HG02943 (cell line): ENCODE measurements at regions not wholly inside any gene's neighbourhood (a gene's known extent, or its start where the extent isn't known, plus 50 kb on each side); places are given as distances from the start of the nearest gene placed in this dataset.
"Not testable (repeated sequence)": the region's sequence is repeated elsewhere in the genome, so short reads cannot be mapped to it uniquely, and the experiment has no call there.

Experiments
- ATAC-seq: cut with Tn5 transposase; IDR thresholded peaks from one replicate; pipeline ENCODE4 v1.9.1; 2021; ENCODE audit warnings: mild to moderate bottlenecking, low read depth, moderate library complexity; ENCODE audit not compliant: unreplicated experiment

DNA sequence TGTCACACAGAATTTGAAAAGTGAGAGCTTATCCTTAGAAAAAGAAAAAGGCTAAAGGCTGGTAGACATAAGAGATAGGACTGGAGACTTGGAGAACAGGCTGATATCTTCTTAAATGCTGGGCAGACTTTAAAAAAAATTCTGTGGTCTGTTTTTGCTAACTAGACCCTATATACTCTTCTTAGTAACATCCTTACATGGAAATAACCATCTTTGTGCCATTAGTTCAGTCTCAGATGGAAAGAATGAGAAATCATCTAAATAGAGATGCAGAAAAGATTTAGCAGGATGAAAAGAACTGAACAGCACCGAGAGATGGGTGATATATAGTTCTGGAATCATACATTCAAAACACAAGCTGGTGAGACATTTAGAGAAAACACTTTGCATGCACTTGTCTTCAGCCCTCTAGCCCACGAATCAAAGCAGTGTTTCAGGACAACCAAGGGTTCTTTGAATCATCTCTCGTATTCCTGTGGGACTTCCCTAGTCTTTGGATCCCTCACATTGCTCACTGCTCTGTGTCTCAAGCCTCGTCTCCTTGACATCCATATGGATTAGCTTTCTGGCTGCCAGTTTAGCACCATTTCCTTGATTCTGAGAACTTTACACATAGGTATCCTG is 93.0 kb upstream of the LYSMD4 start:
- no peak for ATAC-seq

DNA sequence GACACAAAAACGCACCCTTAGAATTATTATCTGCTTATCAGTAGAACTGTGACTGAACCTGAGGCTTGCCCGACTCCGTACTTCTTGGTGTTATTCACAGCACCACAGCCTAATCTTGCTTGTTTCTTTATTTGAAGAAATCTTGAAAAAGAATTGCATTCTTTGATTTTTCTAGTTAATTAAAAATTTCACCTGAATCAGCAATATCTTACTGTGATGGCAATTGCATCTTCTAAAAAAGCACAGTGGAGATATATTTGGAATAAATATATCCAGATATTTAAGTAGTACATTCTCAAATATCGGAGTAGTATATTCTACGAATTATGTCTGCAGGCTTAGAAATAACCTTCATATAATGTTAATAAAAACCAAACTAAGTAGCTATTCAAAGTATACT is 90.1 kb upstream of the LYSMD4 start:
- no peak for ATAC-seq

DNA sequence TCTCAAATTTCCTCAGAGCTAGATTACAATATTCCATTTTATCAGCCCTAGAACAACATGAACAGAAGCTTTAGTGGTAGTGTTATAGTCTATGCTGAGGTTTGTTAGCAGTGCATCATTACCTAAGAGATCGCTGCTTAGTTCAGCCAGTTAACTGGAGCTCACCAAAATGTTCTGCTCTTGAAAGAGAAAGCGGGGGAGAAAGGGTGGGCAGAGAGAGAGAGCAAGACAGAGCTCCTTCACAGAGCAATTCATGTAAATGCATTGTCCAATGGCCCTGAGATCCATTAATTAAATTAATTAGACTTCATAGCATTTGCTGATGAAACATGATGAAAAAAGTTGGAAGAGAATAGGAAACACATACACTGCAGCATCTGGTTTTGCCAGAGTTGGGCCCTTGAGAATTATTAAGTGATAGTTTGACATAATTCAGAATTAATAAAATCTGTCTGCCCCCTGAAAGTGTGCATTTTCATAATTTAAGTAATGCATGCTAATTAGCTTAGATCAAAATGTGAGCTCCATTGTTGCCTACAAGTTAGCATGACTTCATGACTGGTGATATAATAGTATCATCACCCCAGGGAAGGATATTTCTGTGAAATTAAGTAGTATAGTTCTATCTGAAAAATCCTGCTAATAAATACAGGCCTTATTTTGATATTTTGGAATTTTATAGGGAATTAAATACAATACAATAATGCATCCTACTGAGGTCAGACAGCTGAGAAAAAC is 86.9 kb upstream of the LYSMD4 start:
- no peak for ATAC-seq

DNA sequence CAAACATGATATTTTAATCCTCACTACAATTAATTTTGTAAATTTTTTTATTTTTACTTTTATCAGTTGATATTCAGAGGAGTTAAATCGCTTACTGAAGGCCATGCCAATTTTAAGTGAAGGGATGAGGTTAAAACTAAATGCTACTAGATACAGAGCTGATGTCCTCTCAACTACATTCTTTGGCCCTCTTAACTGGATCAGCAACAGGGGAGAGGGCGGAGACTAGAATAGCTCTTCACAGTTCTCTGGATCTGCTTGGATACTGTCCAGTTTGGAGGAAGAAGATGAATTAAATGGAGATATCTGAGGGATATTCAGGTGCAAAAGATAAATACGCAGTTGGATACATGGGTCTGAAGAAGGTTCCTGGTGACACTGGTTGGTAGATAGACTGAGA is 85.6 kb upstream of the LYSMD4 start:
- no peak for ATAC-seq

DNA sequence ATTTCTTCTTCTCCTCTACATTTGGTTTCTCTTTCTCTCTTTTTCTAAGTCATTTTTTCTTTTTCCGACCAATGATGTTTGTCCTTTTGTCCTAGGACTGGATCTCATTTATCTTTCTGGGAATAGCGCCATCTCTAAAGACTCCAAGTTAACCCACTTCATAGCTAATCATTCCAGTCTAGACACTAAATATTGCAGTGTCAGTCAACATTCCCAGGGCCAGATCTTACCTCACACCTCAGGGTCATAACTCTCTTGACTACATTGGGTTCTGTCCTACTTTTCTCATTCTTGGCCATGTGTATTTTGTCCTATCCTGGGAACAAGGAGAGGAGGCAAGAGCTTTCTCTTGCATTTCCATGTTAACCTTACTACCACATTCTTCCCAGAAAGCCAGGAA is 83.6 kb upstream of the LYSMD4 start:
- ATAC-seq: not testable (repeated sequence)

DNA sequence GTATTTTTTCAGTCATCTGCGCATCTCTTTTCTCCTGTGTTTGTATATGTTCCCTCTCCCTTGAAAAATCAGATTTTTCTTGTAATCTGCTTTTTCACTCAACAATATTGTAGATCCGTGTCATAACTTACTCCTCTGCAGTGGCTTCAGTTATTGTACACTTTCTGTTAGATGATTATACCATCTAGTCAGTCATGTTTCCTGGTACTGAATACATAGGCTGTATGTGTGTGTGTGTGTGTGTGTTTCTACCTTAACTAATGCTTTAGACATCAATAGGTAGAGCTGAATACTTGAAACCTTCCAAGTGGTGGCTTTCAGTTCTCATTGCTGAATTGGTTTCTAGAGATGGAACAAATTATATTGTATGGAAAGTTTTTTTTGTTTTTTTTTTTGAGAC is 77.4 kb upstream of the LYSMD4 start:
- ATAC-seq: not testable (repeated sequence)

DNA sequence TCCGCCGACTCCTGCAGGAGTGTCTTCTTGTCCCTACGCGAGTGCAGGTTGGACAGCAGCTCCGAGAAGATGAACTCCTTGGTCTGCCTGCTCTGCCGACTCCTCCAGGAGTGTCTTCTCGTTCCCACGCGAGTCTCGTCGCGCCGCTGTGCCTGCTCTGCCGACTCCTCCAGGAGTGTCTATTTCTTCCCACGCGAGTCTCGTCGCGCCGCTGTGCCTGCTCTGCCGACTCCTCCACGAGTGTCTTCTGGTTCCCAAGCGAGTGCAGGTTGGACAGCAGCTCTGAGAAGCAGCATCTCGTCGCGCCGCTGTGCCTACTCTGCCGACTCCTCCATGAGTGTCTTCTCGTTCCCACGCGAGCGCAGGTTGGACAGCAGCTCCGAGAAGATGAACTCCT is 66.6 kb upstream of the LYSMD4 start:
- ATAC-seq: not testable (repeated sequence)

DNA sequence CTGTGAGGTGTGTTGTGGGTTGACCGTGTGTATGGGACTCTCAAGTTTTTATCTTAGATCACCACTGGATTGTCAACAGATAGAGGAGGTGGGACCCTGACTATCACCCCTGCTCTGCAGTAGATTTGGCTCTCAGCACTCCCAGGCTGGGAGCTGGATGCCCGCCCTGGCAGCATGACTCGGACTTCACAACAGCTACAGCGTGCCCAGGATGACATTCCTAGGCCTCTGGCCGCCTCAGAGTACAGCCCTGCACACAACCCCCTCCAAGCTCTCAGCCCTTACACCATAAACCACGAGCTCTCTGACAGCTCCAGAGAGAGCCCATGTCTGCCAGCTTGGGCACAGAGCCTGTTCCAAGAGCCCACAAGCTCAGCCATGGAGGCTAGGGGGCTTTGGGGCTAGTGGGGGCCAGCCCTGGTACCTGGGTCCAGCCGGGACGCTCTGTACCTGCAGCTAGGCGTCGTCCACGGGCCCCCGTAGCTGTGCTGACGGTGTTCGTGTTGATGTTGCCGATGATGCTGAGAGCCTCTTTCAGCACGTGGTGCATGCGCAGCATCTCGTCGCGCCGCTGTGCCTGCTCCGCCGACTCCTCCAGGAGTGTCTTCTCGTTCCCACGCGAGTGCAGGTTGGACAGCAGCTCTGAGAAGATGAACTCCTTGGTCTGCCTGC is 66.1 kb upstream of the LYSMD4 start:
- ATAC-seq: not testable (repeated sequence)

DNA sequence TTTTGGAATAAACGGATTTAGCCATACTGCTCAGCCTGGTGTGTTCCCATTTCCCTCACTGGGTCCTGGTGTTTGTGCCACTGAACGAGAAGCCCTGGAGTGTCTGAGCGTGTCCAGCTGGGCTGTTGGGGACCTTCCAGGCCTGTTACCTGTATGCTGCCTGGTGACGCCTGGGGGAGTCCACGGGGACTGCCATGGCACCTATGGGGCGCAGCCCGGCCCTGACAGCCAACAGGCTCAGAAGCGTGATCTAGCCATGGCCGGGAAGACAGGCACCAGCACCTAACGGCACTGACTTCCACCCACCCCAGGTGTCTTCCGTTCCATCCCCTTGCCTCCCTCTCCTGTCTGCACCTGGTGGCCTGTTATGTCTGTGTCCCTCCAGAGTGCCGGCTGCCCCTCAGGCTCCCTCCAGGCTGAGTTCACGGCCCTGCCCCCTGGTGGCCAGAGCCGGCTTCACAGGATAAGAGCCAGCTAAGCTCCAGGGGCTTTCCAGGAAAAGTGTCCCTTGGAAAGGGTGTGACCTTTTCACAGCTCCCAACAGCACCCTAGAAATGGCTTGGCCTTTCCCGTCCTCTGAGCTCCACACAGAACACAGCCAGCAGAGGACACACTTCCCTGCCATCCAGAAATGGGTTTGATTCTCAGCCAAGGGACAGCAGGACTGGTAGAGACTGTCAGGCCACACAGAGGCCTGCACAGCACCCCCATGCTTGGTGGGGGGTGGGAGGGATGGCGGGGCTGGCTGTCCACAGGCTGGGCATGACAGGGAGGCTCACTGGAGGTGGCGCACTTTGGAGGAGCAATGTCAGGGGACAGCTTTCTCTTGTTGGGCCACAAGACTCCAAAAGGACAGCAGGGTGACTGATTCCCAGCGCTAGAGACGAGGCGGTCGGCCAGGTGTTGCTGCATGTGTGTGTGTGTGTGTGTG is 64.0 kb upstream of the LYSMD4 start:
- ATAC-seq: not testable (repeated sequence)

DNA sequence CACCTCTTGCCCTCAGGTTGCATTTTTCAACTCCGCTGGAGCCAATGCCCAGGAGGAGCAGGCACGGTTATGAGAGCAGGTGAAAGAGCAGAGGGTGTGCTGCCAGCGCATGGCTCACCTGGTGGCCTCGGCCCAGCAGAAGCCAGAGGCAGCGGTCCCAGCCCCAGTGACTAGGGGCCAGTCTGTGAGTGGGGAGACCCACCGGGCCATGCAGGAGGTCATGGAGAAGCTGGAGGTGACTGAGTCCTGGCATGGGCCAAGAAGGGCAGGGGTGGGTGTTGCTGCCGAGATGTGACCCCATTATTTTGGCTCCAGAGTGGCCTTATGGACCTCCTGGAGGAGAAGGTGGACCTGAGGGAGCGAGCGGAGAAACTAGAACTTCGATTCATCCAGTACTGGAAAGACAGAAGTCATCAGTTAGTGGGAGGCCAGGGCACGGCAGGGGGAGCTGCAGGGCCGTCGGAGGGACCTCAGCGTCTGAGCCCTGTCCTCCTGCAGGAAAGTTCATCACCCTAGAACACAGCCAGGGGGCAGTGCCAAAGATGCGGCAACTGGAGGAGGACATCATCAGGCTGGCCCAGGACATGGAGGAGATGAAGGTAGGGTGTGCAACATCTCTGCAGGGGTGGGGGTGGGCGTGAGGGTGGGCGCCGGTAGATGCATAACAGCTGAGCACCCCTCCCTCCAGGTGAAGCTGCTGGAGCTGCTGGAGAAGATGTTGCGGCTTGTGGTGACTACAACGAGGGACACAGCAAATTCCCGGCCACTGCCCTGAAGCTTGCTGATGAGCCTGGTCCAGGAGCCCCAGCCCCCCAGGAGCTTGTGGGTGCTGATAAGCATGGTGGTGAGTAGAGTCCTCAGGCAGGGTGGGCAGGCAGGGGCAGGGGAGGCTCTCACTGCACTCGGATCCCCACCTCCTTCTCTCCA is 58.9 kb upstream of the LYSMD4 start:
- ATAC-seq: not testable (repeated sequence)

DNA sequence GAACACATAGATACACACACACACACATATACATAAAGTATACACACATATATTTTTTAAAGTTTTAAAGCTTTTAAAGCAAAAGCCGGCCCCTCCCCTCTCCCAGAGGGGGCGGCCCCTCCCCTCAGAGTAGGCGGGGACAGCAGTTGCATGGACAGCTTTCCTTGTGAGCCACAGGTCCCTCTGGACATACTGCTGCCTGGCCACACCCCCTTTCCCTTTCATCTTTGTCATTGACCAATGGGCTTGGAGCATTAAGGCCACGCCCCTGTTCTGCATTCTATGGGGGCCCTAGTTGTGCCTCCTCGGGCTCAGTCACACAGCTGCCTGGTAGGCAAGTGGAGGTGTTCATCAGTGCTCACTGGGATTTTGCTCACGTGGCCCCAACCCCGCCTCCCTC is 57.5 kb upstream of the LYSMD4 start:
- not testable (repeated sequence) for ATAC-seq

DNA sequence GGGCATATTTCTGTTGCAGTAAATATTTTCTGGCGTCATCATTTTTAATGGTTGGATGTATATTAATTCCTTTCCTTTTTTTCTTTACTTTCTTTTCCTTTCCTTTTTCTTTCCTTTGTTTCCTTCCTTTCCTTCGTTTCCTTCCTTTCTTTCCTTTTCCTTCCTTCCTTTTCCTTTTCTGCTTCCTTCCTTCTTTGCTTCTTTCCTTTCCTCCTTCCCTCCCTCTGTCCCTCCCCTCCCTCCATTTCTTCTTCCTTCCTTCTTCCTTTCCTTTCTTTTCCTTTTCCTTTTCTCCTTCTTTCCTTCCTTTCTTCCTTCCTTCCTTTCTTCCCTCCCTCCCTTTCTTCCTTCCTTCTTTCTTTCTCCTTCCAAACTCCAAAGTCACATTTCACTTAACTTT is 54.9 kb upstream of the LYSMD4 start:
- no peak for ATAC-seq

DNA sequence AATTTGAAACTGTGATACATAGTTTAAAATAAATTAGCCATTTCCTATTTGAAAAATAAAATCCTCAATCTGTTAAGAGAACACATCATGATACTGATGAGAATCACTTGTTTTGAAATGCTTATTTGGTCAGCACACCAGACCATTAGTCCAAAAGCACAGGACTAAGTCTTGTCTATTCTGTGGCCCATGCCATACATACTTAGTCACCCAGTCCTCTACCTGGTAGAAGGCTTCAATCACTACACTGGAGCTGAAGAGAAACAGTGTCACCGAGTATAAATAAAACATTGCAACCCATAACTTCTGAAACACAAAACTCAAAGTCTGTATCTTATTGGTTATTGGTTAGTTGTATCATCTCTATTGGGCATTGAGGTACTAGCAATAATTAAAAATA is 51.6 kb upstream of the LYSMD4 start:
- not testable (repeated sequence) for ATAC-seq

DNA sequence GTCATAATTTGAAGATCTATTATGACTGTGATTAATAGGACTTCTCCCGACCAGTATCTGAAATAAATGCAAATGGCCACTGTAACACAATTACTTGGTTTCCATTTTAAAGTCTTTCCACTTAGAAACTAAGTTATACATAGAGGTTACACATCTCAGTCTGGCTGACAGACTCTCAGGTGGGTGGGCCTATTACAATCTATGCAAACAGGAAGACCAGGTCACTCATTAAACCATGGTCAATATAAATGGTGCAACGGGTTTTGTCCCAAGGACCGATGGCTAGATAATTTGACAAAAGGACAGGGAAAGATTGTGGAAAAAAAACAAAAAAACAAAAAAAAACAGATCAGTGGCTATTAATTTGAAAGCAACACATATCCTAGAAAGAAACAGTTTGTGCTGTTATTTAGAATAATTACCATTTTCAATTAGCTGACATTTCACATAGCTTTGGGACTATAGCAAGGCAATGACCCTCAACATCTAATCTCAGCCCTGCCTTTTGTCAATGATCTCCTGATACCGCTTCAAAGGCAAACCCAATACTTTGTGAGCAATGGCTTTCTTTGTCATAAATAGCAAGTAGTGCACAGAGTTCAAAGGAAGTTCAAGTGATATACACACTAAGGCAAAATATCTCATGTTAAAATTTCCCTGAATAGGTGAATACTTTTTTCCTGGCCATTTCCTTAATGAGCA is 50.8 kb upstream of the LYSMD4 start:
- not testable (repeated sequence) for ATAC-seq
